ENCODE measurements at regions not wholly inside any gene's neighbourhood (a gene's known extent, or its start where the extent isn't known, plus 50 kb on each side); places are given as distances from the start of the nearest gene placed in this dataset.

DNA sequence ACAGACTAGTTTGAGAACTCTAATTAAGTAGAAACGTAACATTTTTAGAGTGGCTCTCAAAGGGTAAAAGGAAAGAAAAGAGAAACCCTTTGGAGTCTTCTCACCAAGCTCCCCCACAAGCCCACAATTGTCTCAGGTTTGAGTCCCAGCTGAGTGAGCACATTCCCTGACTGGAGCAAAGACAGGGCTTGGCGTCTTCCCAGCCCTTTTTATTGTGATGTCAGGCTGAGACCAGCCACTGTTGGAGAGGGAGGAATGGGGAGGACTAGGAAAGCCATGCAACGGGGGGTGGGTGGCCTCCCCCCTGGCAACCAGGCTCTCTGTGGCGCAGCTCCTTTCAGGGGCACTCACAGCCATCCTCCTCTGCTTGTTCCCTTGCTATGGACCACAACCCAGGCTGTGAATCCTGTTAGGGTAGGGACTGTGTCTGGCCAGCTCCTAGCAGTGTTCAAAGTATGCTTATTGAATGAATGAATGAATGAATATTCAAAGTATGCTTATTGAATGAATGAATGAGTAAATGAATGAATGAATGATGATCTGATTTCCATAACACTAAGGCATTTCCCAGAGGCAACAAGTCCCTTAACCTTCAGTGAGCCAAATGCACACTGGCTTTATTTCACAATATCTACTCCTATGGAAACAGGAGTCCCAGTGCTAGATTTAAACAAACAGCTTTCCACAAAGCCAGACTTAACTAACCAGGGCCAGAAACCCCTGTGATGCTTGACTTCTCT is 413.3 kb downstream of the MID1IP1 start:
- no peak for DNase-seq (ENCODE audit: low spot score)

DNA sequence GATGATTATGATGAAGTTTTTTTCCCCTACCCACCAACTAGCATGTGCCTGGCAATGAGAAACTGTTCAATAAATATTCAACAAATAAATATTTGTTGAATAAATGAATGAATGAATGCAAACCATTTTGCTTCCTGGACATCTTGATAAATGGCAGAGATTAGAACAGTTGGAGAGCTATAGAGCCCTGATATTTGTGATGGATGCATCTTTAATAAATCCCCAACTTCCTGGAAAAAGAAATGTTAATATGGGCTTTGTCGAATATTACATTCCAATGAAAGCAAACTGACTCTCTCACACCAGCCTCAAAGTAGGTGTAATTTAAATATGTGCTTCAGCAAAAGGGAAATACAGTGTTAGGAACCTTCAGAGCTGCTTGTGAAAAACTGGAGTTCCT is 419.7 kb downstream of the MID1IP1 start:
- DNase-seq (ENCODE audit: low spot score): no peak

DNA sequence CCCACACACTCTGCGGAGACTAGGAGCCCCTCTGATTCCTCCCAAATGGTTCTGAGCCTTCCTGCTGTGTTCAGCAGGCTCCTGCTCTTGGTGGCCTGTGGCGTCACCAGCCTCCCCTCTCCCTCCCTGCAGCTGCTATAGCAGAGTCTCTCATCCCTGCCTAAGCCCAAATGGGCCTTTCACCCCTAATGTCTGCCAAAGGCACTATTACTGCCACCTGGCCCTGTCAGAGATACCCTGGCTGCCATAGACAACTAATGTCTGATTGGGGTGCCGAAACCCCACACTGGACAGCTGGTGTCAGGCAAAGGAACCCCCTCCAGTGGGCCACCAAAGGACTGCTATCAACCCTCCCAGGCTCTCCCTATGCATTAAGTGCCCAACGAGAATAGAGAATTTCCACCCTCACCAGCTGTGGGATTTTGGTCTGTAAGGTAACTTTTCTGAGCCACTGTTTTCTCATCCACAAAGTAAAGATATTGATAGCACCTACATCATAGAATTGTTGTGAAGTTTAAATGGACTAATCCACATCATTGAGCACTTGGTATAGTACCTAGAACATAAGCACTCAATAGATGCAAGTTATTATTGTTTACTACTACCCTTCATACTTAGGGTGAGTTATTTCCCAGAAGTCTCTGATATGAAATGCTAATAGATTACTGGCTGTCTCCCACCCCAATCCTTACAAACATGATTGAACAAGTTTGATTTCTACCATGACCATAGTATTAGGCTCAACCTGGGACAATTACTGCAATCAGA is 421.3 kb downstream of the MID1IP1 start:
- no peak for DNase-seq (ENCODE audit: low spot score)

- DNase-seq (ENCODE audit: low spot score): no peak
Observed at GRCh38 chrX:39226251-39226650, 425.0 kb downstream of the MID1IP1 start.

- no peak for DNase-seq (ENCODE audit: low spot score)
Observed at GRCh38 chrX:39227371-39227770, 426.1 kb downstream of the MID1IP1 start.

DNA sequence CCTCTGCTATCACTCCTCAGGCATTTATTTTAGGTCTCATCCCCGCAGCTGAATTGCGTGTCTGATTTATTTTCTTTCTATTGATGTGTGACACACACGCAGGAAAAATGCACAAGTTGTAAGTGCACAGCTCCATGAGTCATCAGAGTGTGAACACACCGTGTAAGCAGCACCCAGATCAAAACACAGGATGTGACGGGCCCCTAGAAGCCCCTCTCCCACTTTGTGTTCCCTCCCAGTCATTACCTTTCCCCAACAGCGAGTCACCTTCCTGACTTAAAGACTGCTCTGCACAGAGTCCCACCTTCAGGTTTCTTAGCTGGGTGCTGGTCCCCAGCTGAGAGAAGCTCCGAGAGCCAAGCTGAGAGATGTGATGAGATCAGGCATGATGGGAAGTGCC is 436.7 kb downstream of the MID1IP1 start:
- no peak for DNase-seq (ENCODE audit: low spot score)

- DNase-seq (ENCODE audit: low spot score): no peak
Observed at GRCh38 chrX:39242187-39242586, 440.9 kb downstream of the MID1IP1 start.

- no peak for DNase-seq (ENCODE audit: low spot score)
Observed at GRCh38 chrX:39244147-39244546, 442.9 kb downstream of the MID1IP1 start.

GRCh38 chrX:39245024-39245423 is 443.8 kb downstream of the MID1IP1 start:
- DNase-seq (ENCODE audit: low spot score): no peak

DNA sequence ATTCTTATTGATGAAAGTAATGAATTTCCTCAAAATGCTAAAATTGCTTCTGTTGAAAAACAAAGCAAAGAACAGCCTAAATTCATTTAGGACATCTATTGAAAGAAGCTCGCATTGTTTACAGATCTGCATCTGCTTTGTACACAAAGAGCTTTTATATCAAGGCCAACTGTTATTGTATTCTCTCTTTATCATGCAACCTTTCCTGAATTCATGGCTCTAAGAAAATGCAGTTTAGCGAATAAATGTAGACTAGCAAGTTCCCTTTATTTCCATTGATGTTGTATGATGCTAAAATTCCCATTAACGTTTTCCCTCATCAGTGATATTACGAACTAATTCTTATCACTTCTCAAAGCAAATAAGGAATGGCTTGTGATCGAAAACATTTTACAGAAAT is 446.3 kb downstream of the MID1IP1 start:
- no peak for DNase-seq (ENCODE audit: low spot score)

GRCh38 chrX:39248330-39248729 is 447.1 kb downstream of the MID1IP1 start:
- no peak for DNase-seq (ENCODE audit: low spot score)

DNA sequence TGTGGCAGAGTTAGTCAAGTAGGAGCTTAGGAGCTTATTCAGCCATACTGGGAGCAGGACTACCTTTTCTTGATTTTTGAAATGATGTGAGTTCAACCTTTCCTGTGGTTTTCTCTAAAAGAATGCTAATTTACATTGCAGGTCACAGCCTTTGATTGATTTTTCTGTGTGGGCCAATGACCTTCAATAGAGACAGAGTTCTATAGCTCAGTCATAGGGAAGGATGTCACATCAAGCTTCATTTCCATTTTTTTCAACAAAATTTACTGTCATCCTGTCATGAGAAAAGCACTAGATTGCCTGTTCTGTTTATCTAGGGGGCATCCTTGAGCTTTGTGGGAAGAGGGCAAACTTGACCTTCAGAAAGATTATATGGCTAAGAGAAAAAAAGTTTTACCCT is 448.7 kb downstream of the MID1IP1 start:
- no peak for DNase-seq (ENCODE audit: low spot score)

GRCh38 chrX:39251995-39252394 is 450.7 kb downstream of the MID1IP1 start:
- no peak for DNase-seq (ENCODE audit: low spot score)

DNA sequence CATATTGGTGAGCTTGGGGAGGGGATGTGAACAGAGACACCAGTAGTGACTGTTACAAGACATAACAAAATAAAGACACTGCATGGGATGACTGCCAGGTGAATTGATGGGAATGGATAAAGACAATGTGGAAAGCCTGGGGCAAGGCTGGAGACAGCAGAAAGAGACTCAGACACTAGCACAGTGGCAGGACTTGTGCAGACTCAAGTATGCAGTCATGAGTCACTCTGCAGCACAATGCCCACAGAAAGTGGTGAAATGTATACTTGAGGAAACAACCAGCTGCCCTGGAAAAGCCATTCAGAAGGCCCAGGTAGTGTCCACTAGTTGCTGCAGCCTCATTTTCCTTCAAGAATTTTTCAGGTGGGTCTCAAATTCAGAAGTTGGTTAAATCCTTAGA is 452.3 kb downstream of the MID1IP1 start:
- DNase-seq (ENCODE audit: low spot score): no peak

- no peak for DNase-seq (ENCODE audit: low spot score)
Observed at GRCh38 chrX:39258331-39258730, 457.1 kb downstream of the MID1IP1 start.

DNA sequence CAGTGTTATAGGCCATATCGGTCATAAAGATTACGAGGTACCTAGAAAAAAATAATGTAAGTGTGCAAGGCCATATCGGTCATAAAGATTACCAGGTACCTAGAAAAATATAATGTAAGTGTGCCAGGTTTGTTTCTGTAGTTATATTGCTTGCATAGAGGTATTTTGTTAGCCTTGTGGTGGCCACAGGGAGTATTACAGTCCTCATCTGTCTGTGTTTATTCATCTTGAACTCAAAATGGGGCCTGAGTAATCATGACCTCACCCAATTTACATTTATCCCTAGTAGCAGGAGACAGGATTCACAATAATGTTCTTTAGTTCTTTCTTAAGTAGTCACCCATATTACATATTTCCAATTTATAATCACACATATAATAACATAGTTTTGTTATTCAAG is 459.7 kb downstream of the MID1IP1 start:
- DNase-seq (ENCODE audit: low spot score): no peak

DNA sequence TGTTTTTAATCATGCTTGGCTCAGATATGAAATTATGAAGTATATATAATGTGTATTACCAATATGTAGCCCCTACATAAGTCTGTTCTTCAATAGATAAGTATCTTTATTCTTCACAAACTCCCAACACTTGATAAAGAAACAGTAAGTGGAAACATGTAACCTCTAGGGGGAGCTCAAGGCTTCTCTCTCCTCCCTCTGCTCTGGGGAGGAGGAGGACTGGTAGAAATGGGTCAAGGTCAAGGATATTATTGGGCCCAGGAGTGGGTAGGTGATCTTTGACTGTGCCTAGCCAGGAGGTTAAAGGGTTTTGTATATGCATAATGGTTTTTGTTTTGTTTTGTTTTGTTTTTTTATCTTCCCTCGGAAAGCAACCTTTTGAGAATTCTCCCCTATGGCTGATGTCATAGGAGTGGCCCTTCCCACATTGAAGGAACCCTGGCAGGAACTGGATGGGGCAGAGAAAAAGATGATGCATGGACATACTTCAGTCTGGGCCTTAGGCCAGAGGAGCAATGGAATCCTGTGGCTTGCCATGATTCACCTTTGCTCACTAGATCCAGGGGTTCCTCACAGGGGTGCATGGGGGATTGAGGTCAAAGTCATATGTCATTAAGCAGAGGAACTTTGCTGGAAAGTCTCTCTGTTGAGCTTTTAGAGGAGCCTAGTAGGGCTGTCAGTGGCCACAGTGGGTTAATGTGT is 460.3 kb downstream of the MID1IP1 start:
- DNase-seq (ENCODE audit: low spot score): no peak

- DNase-seq (ENCODE audit: low spot score): no peak
Observed at GRCh38 chrX:39262641-39263040, 461.4 kb downstream of the MID1IP1 start.

DNA sequence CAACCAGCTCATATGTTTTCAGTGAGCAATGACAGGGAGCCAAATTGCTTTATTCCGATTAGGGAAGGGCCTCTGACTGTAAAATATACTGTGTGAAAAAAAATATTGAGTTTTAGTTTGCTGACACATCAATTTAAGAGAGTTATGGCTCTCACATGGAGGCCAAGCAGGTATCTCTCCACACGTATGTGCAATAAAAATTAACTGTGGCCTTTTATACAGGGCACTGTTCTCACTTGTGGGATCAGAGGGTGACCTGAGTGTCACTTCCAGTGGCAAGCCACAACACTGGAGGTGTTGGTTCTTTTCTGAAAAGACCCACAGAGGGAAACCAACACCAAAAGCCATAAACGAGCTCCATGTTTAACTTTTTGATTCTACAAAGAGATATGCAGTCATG is 462.8 kb downstream of the MID1IP1 start:
- no peak for DNase-seq (ENCODE audit: low spot score)

DNA sequence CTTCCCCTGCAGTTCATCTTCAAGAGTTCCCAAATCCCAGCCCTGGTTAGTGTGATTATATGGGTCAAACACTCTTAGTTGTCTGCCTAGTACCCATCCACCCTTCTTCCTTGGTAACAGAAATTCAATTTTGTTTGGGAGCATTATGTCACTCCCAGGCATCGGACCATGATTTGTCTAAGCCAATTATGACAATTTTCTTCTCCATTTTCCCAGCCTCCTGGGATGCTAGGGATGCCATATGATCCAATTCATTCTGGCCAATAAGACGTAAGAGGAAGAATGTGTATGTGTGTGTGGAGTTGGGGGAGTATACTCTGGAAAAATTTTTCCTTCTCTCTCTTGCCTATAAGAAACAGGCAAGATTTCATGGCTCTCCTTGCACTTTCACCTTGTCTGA is 465.9 kb downstream of the MID1IP1 start:
- no peak for DNase-seq (ENCODE audit: low spot score)

DNA sequence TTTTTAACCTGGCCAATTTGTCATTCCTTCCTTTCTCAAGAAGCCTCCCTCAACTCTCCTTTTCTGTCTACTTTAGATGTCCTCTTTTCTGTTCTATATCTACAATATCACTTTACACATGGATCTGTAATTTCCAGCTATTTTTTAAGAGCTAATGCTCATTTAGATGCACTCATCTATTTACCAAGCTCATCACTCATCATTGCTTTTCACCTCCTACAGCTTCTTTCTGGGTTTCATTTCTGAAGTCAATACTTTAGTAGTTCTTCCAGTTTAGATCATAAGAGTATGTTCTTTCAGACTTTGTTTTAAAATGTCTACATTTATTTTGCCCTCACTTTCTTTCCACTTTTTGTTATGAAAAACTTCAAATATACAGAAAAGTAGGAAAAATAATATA is 466.9 kb downstream of the MID1IP1 start:
- no peak for DNase-seq (ENCODE audit: low spot score)

DNA sequence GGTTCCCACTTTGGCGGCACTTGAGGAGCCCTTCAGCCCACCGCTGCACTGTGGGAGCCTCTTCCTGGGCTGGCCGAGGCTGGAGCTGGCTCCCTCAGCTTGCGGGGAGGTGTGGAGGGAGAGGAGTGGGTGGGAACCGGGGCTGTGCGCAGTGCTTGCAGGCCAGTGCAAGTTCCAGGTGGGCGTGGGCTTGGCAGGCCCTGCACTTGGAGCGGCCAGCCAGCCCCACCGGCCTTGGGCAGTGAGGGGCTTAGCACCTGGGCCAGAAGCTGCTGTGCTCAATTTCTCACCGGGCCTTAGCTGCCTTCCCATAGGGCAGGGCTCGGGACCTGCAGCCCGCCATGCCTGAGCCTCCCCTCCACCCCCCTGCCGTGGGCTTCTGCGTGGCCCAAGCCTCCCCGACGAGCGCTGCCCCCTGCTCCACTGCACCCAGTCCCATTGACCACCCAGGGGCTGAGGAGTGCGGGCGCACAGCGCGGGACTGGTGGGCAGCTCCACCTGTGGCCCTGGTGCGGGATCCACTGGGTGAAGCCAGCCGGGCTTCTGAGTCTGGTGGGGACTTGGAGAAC is 474.3 kb downstream of the MID1IP1 start:
- DNase-seq (ENCODE audit: low spot score): no peak
